ENCODE measurements at regions not wholly inside any gene's neighbourhood (a gene's known extent, or its start where the extent isn't known, plus 50 kb on each side); places are given as distances from the start of the nearest gene placed in this dataset.

GRCh38 chr3:153078826-153079225 lies 83.2 kb upstream of the RAP2B start:
- TF ChIP-seq CTCF (optimal IDR thresholded peaks at IDR 0.05 in 1 of 3, IDR thresholded peaks at IDR 0.05 in 1 of 3, conservative IDR thresholded peaks at IDR 0.05 in 1 of 3; ENCODE audit: extremely low read depth in 1 of 3, insufficient read depth in 2 of 3, low read length in 3 of 3) (no peak), EZH2 (IDR thresholded peaks at IDR 0.05; ENCODE audit: low read length) (no peak)
